ENCODE measurements at regions not wholly inside any gene's neighbourhood (a gene's known extent, or its start where the extent isn't known, plus 50 kb on each side); places are given as distances from the start of the nearest gene placed in this dataset.

DNA sequence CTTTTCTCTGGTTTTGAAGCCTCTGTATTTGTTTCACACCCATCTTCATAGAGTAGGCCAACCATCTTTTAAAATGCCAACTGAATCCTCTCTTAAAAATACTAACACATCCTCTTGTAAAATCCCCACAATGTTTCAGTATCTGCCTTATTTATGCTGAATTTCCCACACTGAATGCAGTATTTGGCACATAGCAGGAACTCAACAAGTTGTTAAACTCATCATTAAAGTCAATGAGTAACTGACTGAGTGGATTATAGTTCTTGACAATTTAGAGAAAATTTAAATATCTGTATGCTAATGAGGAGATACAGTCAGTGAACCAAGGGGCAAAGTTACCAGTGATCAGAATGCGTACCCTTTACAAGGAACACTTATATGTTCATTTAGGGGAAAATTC is 505.5 kb upstream of the PCDH9 start:
- TF ChIP-seq, protein P1, sequence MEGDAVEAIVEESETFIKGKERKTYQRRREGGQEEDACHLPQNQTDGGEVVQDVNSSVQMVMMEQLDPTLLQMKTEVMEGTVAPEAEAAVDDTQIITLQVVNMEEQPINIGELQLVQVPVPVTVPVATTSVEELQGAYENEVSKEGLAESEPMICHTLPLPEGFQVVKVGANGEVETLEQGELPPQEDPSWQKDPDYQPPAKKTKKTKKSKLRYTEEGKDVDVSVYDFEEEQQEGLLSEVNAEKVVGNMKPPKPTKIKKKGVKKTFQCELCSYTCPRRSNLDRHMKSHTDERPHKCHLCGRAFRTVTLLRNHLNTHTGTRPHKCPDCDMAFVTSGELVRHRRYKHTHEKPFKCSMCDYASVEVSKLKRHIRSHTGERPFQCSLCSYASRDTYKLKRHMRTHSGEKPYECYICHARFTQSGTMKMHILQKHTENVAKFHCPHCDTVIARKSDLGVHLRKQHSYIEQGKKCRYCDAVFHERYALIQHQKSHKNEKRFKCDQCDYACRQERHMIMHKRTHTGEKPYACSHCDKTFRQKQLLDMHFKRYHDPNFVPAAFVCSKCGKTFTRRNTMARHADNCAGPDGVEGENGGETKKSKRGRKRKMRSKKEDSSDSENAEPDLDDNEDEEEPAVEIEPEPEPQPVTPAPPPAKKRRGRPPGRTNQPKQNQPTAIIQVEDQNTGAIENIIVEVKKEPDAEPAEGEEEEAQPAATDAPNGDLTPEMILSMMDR (IDR thresholded peaks at IDR 0.05; ENCODE audit: insufficient read depth, low read depth, low read length, missing control alignments) = no peak
- no peak for DNase-seq (ENCODE audit: low read depth)
- no peak overlapping the region for H3K4me3 ChIP-seq (ENCODE audit: low read length)

DNA sequence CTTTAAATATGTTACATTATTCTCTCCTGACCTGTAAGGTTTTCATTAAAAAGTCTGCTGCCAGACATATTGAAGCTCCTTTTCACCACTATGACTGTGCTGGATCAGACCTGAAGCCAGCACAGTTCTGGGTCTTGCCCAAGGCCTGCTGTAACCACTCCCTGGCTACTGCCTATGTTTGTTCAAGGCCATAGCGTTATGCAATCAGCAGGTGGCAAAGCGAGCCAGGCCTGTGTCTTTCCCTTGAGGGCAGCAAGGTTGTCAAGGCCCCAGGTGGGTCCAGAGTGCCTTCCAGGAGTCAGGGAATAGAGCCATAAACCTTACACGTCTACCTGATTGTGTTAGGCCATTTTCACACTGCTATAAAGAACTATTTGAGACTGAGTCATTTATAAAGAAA is 496.8 kb upstream of the PCDH9 start:
- DNase-seq (ENCODE audit: low read depth) = peak; percentile 45
- TF ChIP-seq, protein P1 (IDR thresholded peaks at IDR 0.05; ENCODE audit: insufficient read depth, low read depth, low read length, missing control alignments) = no peak
- no peak overlapping the region for H3K4me3 ChIP-seq (ENCODE audit: low read length)

DNA sequence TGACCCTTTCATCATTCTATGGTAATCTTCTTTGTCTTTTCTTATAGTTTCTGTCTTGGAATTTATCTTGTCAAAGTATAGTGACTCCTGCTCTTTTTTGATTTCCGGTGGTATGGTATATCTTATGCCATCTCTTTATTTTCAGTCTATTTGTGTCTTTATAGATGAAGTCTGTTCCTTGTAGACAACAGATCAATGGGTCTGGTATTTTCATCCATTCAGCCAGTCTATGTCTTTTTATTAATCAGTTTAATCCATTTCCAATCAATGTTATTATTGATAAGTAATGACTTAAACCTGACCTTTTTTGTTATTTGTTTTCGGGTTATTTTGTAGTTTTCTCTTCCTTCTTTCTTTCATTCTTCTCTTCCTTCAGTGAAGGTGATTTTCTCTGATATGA is 495.9 kb upstream of the PCDH9 start:
- DNase-seq (ENCODE audit: low read depth) = no peak
- no peak overlapping the region for H3K4me3 ChIP-seq (ENCODE audit: low read length)
- TF ChIP-seq, protein P1 (IDR thresholded peaks at IDR 0.05; ENCODE audit: insufficient read depth, low read depth, low read length, missing control alignments) = no peak

- H3K4me3 ChIP-seq (ENCODE audit: low read length) = no peak overlapping the region
- TF ChIP-seq, protein P1 (IDR thresholded peaks at IDR 0.05; ENCODE audit: insufficient read depth, low read depth, low read length, missing control alignments) = no peak
- DNase-seq (ENCODE audit: low read depth) = peak; percentile 42
Observed at GRCh38 chr13:67713571-67713970, 483.4 kb upstream of the PCDH9 start.

DNA sequence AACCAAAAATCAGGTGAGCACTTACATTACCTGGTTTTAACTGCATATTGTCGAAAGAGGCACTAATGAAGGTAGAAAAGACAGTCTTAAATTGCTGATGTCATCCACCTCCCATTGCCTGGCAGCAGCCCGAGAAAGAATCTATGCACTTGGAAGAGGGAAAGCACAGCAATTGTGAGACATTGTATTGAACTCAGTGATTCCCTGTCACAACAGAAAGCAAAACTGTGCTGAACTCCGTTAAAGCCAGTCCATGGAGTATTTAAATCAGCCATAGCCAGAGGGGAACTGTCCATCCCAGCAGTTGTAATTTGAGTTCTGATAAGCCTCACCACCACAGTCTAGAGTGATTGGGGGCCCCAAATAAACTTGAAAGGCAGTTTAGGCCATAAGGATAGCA is 466.6 kb upstream of the PCDH9 start:
- DNase-seq (ENCODE audit: low read depth) = no peak
- TF ChIP-seq, protein P1 (IDR thresholded peaks at IDR 0.05; ENCODE audit: insufficient read depth, low read depth, low read length, missing control alignments) = no peak
- H3K4me3 ChIP-seq (ENCODE audit: low read length) = no peak overlapping the region

DNA sequence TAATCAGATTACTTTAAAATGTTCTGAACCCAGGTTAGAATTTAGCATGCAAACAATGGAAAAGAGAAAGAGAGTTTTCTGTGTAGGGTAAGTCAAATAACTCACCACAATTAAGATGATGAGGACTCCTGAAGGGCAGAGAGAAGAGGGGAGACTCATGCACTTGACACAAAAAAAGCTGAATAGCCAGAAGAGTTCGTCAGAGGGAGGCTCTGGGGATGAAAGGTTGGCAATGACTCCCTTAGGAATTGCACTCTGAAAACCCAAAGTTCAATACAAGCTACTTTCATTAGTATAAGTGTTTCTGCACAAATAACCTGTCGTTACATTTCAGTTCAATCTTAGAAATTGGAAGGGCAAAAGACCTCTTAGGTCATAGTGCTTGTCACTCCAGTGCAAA is 434.4 kb upstream of the PCDH9 start:
- TF ChIP-seq, protein P1 (IDR thresholded peaks at IDR 0.05; ENCODE audit: insufficient read depth, low read depth, low read length, missing control alignments) = no peak
- DNase-seq (ENCODE audit: low read depth) = no peak

GRCh38 chr13:67662997-67663396 is 432.9 kb upstream of the PCDH9 start:
- H3K4me3 ChIP-seq (ENCODE audit: low read length) = no peak overlapping the region
- TF ChIP-seq, protein P1 (IDR thresholded peaks at IDR 0.05; ENCODE audit: insufficient read depth, low read depth, low read length, missing control alignments) = no peak
- no peak for DNase-seq (ENCODE audit: low read depth)

More for the DNA sequence above, 434.4 kb upstream of the PCDH9 start:
- no peak overlapping the region for H3K4me3 ChIP-seq (ENCODE audit: low read length)

Data from epithelial cell of esophagus (primary cell).